ENCODE measurements at regions not wholly inside any gene's neighbourhood (a gene's known extent, or its start where the extent isn't known, plus 50 kb on each side); places are given as distances from the start of the nearest gene placed in this dataset.

- DNase-seq (ENCODE audit: low read depth in 3 of 3, low spot score in 2 of 3), result no peak
Observed at GRCh38 chr16:51565184-51565583, 414.1 kb upstream of the SALL1 start.

- no peak for DNase-seq (ENCODE audit: low read depth in 3 of 3, low spot score in 2 of 3)
Observed at GRCh38 chr16:51562891-51563290, 411.8 kb upstream of the SALL1 start.

- no peak for DNase-seq (ENCODE audit: low read depth in 3 of 3, low spot score in 2 of 3)
Observed at GRCh38 chr16:51559901-51560300, 408.8 kb upstream of the SALL1 start.

GRCh38 chr16:51557670-51558069, 406.6 kb upstream of the SALL1 start:
- no peak for DNase-seq (ENCODE audit: low read depth in 3 of 3, low spot score in 2 of 3)

GRCh38 chr16:51556694-51557340, 405.7 kb upstream of the SALL1 start:
- DNase-seq (ENCODE audit: low read depth in 3 of 3, low spot score in 2 of 3), result peak in 1 of 3 donors; percentile 55

- DNase-seq (ENCODE audit: low read depth in 3 of 3, low spot score in 2 of 3), result no peak
Observed at GRCh38 chr16:51553910-51554309, 402.8 kb upstream of the SALL1 start.

- no peak for DNase-seq (ENCODE audit: low read depth in 3 of 3, low spot score in 2 of 3)
Observed at GRCh38 chr16:51553314-51553713, 402.2 kb upstream of the SALL1 start.

- DNase-seq (ENCODE audit: low read depth in 3 of 3, low spot score in 2 of 3), result no peak
Observed at GRCh38 chr16:51550800-51551347, 399.8 kb upstream of the SALL1 start.

GRCh38 chr16:51549836-51550235, 398.8 kb upstream of the SALL1 start:
- no peak for DNase-seq (ENCODE audit: low read depth in 3 of 3, low spot score in 2 of 3)

- no peak for DNase-seq (ENCODE audit: low read depth in 3 of 3, low spot score in 2 of 3)
Observed at GRCh38 chr16:51545951-51546350, 394.9 kb upstream of the SALL1 start.

- DNase-seq (ENCODE audit: low read depth in 3 of 3, low spot score in 2 of 3), result no peak
Observed at GRCh38 chr16:51544851-51545467, 393.9 kb upstream of the SALL1 start.

- DNase-seq (ENCODE audit: low read depth in 3 of 3, low spot score in 2 of 3), result no peak
Observed at GRCh38 chr16:51543971-51544370, 392.9 kb upstream of the SALL1 start.

GRCh38 chr16:51542981-51543815, 392.1 kb upstream of the SALL1 start:
- DNase-seq (ENCODE audit: low read depth in 3 of 3, low spot score in 2 of 3), result no peak

GRCh38 chr16:51540259-51540658, 389.2 kb upstream of the SALL1 start:
- DNase-seq (ENCODE audit: low read depth in 3 of 3, low spot score in 2 of 3), result no peak

- DNase-seq (ENCODE audit: low read depth in 3 of 3, low spot score in 2 of 3), result peak in 1 of 3 donors; percentile 73
Observed at GRCh38 chr16:51538707-51539498, 387.8 kb upstream of the SALL1 start.

- DNase-seq (ENCODE audit: low read depth in 3 of 3, low spot score in 2 of 3), result no peak
Observed at GRCh38 chr16:51535591-51535990, 384.5 kb upstream of the SALL1 start.

GRCh38 chr16:51532551-51532950, 381.5 kb upstream of the SALL1 start:
- DNase-seq (ENCODE audit: low read depth in 3 of 3, low spot score in 2 of 3), result no peak

- DNase-seq (ENCODE audit: low read depth in 3 of 3, low spot score in 2 of 3), result no peak
Observed at GRCh38 chr16:51531271-51531670, 380.2 kb upstream of the SALL1 start.

GRCh38 chr16:51527349-51527748, 376.3 kb upstream of the SALL1 start:
- no peak for DNase-seq (ENCODE audit: low read depth in 3 of 3, low spot score in 2 of 3)

- DNase-seq (ENCODE audit: low read depth in 3 of 3, low spot score in 2 of 3), result peak in 2 of 3 donors; percentile 60 to 76
Observed at GRCh38 chr16:51526621-51527020, 375.6 kb upstream of the SALL1 start.
